ENCODE measurements at regions not wholly inside any gene's neighbourhood (a gene's known extent, or its start where the extent isn't known, plus 50 kb on each side); places are given as distances from the start of the nearest gene placed in this dataset.

- TF ChIP-seq SPI1 (IDR thresholded peaks at IDR 0.05; ENCODE audit: low read depth, low read length), result no peak
- no peak for TF ChIP-seq TAF1 (IDR thresholded peaks at IDR 0.05; ENCODE audit: low read depth, low read length)
- TF ChIP-seq POLR2A (IDR thresholded peaks at IDR 0.05; ENCODE audit: low read depth, low read length), result no peak
- no peak for TF ChIP-seq POLR2AphosphoS5 (IDR thresholded peaks at IDR 0.05; ENCODE audit: low read depth, low read length)
- TF ChIP-seq POU2F2 (IDR thresholded peaks at IDR 0.05; ENCODE audit: low read depth, low read length), result no peak
These were observed 140.9 kb downstream of the RNF144B start for GRCh38 chr6:18527836-18528743.
